ENCODE measurements at regions not wholly inside any gene's neighbourhood (a gene's known extent, or its start where the extent isn't known, plus 50 kb on each side); places are given as distances from the start of the nearest gene placed in this dataset.

DNA sequence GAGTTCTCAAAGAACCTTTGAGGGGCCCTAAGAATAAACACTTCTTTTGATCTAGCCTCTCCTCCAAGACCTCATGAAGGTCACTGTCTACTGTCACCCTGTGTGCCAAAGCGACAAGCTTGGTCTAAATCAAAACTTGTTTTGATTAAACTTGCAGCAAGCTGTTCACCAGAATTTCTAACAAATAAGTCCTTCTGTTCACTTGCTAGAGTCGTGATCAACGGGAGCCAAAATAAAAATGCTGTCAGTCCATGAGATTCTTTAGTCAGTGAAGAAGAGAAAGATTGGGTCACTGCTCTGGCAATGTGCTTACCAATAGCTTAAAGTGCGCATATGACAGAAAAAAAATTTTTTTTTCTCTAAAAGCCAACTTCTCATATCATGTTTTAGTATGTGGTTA lies 53.9 kb upstream of the GALNT5 start:
- no peaks in the 10 kb centered on the region for H3K79me2 ChIP-seq (ENCODE audit: low read length)

DNA sequence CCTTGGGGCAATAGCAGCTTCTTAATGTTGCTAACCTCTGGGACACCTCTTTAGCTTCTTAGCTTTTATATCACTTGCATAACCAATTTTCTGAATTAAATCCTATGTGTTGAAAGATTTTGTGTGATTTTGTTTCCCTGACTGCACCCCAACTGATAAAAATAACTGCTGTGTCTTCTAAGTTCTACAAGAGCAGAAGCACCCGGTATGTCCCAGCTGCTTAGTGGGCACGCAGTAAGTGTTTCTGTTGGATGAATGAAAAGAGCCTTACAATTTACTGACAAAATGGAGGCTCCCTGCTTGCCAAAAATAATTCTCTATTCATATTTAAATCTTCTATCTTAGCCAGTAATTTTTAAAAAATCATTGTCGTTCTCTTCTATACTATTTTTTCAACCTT lies 53.1 kb upstream of the GALNT5 start:
- H3K4me1 ChIP-seq (ENCODE audit: low read length): no peaks in the 10 kb centered on the region
- H3K27me3 ChIP-seq (ENCODE audit: low read depth, low read length): no peaks in the 10 kb centered on the region
- TF ChIP-seq, protein P1, sequence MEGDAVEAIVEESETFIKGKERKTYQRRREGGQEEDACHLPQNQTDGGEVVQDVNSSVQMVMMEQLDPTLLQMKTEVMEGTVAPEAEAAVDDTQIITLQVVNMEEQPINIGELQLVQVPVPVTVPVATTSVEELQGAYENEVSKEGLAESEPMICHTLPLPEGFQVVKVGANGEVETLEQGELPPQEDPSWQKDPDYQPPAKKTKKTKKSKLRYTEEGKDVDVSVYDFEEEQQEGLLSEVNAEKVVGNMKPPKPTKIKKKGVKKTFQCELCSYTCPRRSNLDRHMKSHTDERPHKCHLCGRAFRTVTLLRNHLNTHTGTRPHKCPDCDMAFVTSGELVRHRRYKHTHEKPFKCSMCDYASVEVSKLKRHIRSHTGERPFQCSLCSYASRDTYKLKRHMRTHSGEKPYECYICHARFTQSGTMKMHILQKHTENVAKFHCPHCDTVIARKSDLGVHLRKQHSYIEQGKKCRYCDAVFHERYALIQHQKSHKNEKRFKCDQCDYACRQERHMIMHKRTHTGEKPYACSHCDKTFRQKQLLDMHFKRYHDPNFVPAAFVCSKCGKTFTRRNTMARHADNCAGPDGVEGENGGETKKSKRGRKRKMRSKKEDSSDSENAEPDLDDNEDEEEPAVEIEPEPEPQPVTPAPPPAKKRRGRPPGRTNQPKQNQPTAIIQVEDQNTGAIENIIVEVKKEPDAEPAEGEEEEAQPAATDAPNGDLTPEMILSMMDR (IDR thresholded peaks at IDR 0.05; ENCODE audit: low read depth, low read length): no peak
- no peak for TF ChIP-seq EZH2phosphoT487 (IDR thresholded peaks at IDR 0.05; ENCODE audit: low read depth)
- no peak overlapping the region for H3K27ac ChIP-seq (ENCODE audit: low read length)
- H4K20me1 ChIP-seq (ENCODE audit: insufficient read depth, low read length): no peaks in the 10 kb centered on the region
- H3K9me3 ChIP-seq (ENCODE audit: insufficient read depth, low read length): no peaks in the 10 kb centered on the region
- H3K9ac ChIP-seq (ENCODE audit: low read length): no peak overlapping the region
- H3K36me3 ChIP-seq (replicated peaks; ENCODE audit: low read depth, low read length): no peaks in the 10 kb centered on the region
- no peak overlapping the region for H3K4me2 ChIP-seq (ENCODE audit: low read length)
- no peaks in the 10 kb centered on the region for H3K79me2 ChIP-seq (ENCODE audit: low read length)
- no peak overlapping the region for H3K4me3 ChIP-seq (ENCODE audit: low read length)
- H2AFZ ChIP-seq (ENCODE audit: low read depth, low read length): no peak overlapping the region

More for the DNA sequence above, 53.9 kb upstream of the GALNT5 start:
- Histone ChIP-seq H3K4me1 (ENCODE audit: low read length) (no peaks in the 10 kb centered on the region), H2AFZ (ENCODE audit: low read depth, low read length) (no peak overlapping the region), H3K36me3 (replicated peaks; ENCODE audit: low read depth, low read length) (no peaks in the 10 kb centered on the region), H3K9ac (ENCODE audit: low read length) (no peak overlapping the region), H4K20me1 (ENCODE audit: insufficient read depth, low read length) (no peaks in the 10 kb centered on the region), H3K27me3 (ENCODE audit: low read depth, low read length) (no peaks in the 10 kb centered on the region), H3K27ac (ENCODE audit: low read length) (no peak overlapping the region), H3K4me3 (ENCODE audit: low read length) (no peak overlapping the region), H3K9me3 (ENCODE audit: insufficient read depth, low read length) (no peaks in the 10 kb centered on the region), H3K4me2 (ENCODE audit: low read length) (no peak overlapping the region)
- TF ChIP-seq, protein P1 (IDR thresholded peaks at IDR 0.05; ENCODE audit: low read depth, low read length): no peak
- TF ChIP-seq EZH2phosphoT487 (IDR thresholded peaks at IDR 0.05; ENCODE audit: low read depth): no peak

DNA sequence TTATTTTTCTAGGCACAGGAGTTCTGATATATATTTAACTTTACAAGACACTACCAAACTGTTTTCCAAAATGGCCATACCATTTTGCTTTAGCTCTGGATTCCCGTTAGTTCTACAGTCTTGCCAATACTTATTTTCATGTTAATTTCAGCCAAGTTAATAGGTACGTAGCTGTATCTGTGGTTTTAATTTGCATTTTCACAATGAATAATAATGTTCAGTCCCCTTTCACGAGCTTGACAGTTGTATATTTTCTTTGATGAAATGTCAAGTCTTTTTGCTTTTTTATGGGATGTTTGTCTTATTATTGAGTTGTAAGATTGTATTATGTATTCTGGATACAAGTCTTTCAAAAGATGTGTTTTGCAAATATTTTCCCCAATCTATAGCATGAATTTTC lies 50.6 kb upstream of the GALNT5 start:
- Histone ChIP-seq H3K36me3 (replicated peaks; ENCODE audit: low read depth, low read length) (no peaks in the 10 kb centered on the region), H3K4me3 (ENCODE audit: low read length) (no peak overlapping the region), H3K79me2 (ENCODE audit: low read length) (no peaks in the 10 kb centered on the region), H3K4me2 (ENCODE audit: low read length) (no peak overlapping the region), H3K4me1 (ENCODE audit: low read length) (no peaks in the 10 kb centered on the region), H3K27ac (ENCODE audit: low read length) (no peak overlapping the region), H2AFZ (ENCODE audit: low read depth, low read length) (no peak overlapping the region), H3K27me3 (ENCODE audit: low read depth, low read length) (no peaks in the 10 kb centered on the region), H4K20me1 (ENCODE audit: insufficient read depth, low read length) (no peaks in the 10 kb centered on the region), H3K9ac (ENCODE audit: low read length) (no peak overlapping the region), H3K9me3 (ENCODE audit: insufficient read depth, low read length) (no peaks in the 10 kb centered on the region)
- TF ChIP-seq, protein P1 (IDR thresholded peaks at IDR 0.05; ENCODE audit: low read depth, low read length): no peak
- no peak for TF ChIP-seq EZH2phosphoT487 (IDR thresholded peaks at IDR 0.05; ENCODE audit: low read depth)
